Adrenal gland (tissue), 9 donors: ENCODE measurements at regions not wholly inside any gene's neighbourhood (a gene's known extent, or its start where the extent isn't known, plus 50 kb on each side); places are given as distances from the start of the nearest gene placed in this dataset.

Experiments used
- DNase-seq, 7 donors: peaks; one replicate each; pipeline ENCODE4 v3.0.0-alpha.2; 2019 to 2020
- H3K27ac ChIP-seq, 5 donors: fragments of 200-600 bp; sonication (generic) in 4 of 5; 1 replicate in 3 of 5; 2 replicates in 2 of 5; pipeline versions ENCODE4 v1.5.1 to v1.8.0; 2016 to 2020; ENCODE audit warnings: mild to moderate bottlenecking in 1 of 5
- H3K27me3 ChIP-seq: fragments of 200-600 bp; 2 replicates; pipeline ENCODE4 v1.8.0; 2021
- H3K36me3 ChIP-seq, 2 donors: fragments of 200-600 bp; replicated peaks in 1 of 2; 1 replicate in 1 of 2; 2 replicates in 1 of 2; pipeline versions ENCODE4 v1.5.1 to v1.8.0; 2018 to 2022
- H3K4me1 ChIP-seq, 2 donors: fragments of 200-600 bp; replicated peaks in 1 of 2; 1 replicate in 1 of 2; 2 replicates in 1 of 2; pipeline versions ENCODE4 v1.5.1 to v1.8.0; 2018 to 2021
- H3K4me3 ChIP-seq, 4 donors: fragments of 200-600 bp; sonication (generic) in 3 of 4; one replicate each; pipeline ENCODE4 v1.5.1; 2016 to 2018
- H3K9me3 ChIP-seq, 3 donors: fragments of 200-600 bp; sonication (generic) in 1 of 3; replicated peaks in 1 of 3; 1 replicate in 2 of 3; 2 replicates in 1 of 3; pipeline versions ENCODE4 v1.5.1 to v1.8.0; 2016 to 2021
- CTCF ChIP-seq, 6 experiments: fragments of 450-650 bp in 4 of 6; fragments of 200-600 bp in 2 of 6; sonication (generic) in 1 of 6; IDR thresholded peaks; 1 replicate in 5 of 6; 2 replicates in 1 of 6; pipeline versions ENCODE4 v1.5.1 to v1.8.0; 2016 to 2021; ENCODE audit warnings: antibody characterized with exemption in 6 of 6, mild to moderate bottlenecking in 2 of 6, moderate library complexity in 1 of 6
- POLR2A ChIP-seq, 2 donors: fragments of 450-650 bp; IDR thresholded peaks; one replicate each; pipeline ENCODE4 v1.6.1; 2017; ENCODE audit warnings: antibody characterized with exemption in 2 of 2, mild to moderate bottlenecking in 2 of 2, moderate library complexity in 1 of 2
- WGBS, 4 donors: extraction: QIAGEN DNeasy Blood & Tissue Kit in 2 of 4; methylation state at CpG; one replicate each; pipeline versions ENCODE4 v1.1.5 to v1.1.7; 2013 to 2017; 5-methylcytosine and 5-hydroxymethylcytosine counted together
- intact Hi-C, 2 donors: fragments of 100-400 bp; cut with DNase I; formaldehyde crosslinking; loops; one replicate each; pipeline versions ENCODE4 v1.14.1 to v1.15.0; 2022 to 2023
- donor health status: healthy with polysubstance abuse.
- donor health status: Bipolar disorder and iron deficiency.
- donor health status: DM: yes; HTN: yes; CAD: no.
- donor health status: DM: no; HTN: no; CAD: no.
- donor health status: DM: no; HTN: no; CAD: no.

GRCh38 chr18:49651033-49651432 lies 89.2 kb downstream of the LIPG start:
- Histone ChIP-seq H3K27ac (no peak overlapping the region), H3K36me3 (no peaks in the 10 kb centered on the region), H3K9me3 (no peaks in the 10 kb centered on the region), H3K4me3 (no peak overlapping the region), H3K4me1 (no peaks in the 10 kb centered on the region), H3K27me3 (no peaks in the 10 kb centered on the region)
- intact Hi-C loops, result no loop called here
- TF ChIP-seq POLR2A (IDR thresholded peaks at IDR 0.05) (no peak), CTCF (IDR thresholded peaks at IDR 0.05) (no peak)
- DNase-seq, result no peak
- 72 to 93% (median 80%) methylated on average over 3 to 6 of the region's 6 CpGs for WGBS, 4 donors

DNA sequence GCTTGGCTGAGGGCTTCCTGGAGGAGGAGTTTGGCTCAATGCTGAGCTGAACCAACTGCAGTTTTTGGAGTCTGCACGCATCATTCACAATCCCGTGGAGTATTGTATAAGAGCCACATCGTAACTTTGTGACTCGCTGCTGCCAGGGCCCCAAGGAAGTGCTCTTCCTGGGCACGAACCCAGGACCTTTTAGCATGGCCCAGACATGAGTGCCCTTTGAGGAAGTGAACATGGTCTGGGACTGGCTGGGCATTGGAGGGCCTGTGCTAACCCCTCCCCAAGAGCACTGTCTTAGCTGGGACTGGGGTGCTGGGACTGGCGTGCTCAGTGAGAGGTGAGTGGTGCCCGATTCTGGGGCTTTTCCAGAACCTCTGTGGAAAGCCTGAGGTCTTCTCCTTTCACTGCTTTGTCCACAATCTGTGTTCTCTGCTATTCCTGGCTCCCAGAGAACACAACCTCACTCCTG lies 88.6 kb downstream of the LIPG start:
- H3K4me3 ChIP-seq, result no peak overlapping the region
- no peaks in the 10 kb centered on the region for H3K9me3 ChIP-seq
- 81 to 83% (median 82%) methylated on average over 1 to 7 of the region's 7 CpGs for WGBS, 4 donors
- H3K27ac ChIP-seq, result no peak overlapping the region
- intact Hi-C loops, result no loop called here
- no peaks in the 10 kb centered on the region for H3K4me1 ChIP-seq
- no peak for DNase-seq
- H3K27me3 ChIP-seq, result no peaks in the 10 kb centered on the region
- H3K36me3 ChIP-seq, result no peaks in the 10 kb centered on the region
- no peak for TF ChIP-seq POLR2A (IDR thresholded peaks at IDR 0.05)
- TF ChIP-seq CTCF (IDR thresholded peaks at IDR 0.05), result no peak

GRCh38 chr18:49648811-49649210 lies 87.0 kb downstream of the LIPG start:
- no peaks in the 10 kb centered on the region for H3K4me1 ChIP-seq
- H3K4me3 ChIP-seq, result no peak overlapping the region
- H3K27ac ChIP-seq, result no peak overlapping the region
- H3K9me3 ChIP-seq, result no peaks in the 10 kb centered on the region
- H3K36me3 ChIP-seq, result no peaks in the 10 kb centered on the region
- DNase-seq, result no peak
- intact Hi-C loops, result no loop called here
- no peaks in the 10 kb centered on the region for H3K27me3 ChIP-seq
- no peak for TF ChIP-seq CTCF (IDR thresholded peaks at IDR 0.05)
- no peak for TF ChIP-seq POLR2A (IDR thresholded peaks at IDR 0.05)
- 87 to 91% (median 88%) methylated on average over 3 of the region's 3 CpGs for WGBS, 4 donors
